NCI-H226 (cell line): ENCODE measurements at regions not wholly inside any gene's neighbourhood (a gene's known extent, or its start where the extent isn't known, plus 50 kb on each side); places are given as distances from the start of the nearest gene placed in this dataset.
A peak's percentile ranks its signal among the peaks of the same experiment; 100 is the strongest.

ENCODE experiments used
- DNase-seq: peaks from one replicate; pipeline ENCODE4 v3.0.0-alpha.2; 2015

DNA sequence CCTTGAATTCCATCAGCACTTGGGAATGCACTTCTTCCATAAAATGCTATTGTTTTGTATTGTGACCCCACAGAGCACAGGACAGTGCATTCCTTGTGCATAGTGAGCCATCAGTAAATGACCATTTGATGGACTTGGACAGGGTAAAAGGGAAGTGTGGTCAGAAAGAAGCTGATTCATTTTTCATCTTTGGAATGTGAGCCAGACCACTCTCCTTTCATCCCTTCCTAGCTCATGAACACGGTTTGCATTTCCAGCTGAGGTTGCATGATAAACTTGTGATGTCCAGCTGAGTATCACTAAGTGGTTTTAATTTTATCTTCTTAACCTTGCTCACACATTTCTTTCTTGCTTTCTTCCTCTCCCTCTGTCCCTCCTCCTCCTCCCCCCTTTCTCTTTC lies 101.3 kb downstream of the NUDT12 start:
- peak; percentile 82 for DNase-seq

DNA sequence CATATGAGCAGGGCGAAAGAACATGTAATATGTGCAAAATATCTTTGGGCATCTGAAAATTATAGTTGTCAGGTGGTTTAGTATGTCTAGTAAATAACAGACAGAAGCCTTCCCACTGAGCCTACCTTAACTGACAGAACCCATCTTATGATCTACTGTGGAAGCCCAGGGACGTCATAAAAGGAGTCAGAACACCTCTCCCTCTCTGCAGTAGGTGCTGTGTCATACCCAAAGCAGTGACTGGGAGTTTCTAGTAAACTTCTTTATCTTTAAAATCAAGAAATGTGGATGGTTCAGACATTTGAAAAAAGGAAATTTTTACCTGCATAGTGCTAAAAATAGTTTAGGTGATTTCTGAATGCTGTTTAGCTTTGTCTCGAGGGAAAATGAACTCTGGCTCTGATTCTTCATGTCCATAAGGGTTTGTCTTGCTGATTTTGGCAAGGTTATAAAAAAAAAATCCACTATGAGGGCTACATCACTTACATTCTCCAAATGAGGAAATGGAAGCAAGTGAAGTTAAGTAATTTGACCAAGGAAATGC lies 104.0 kb downstream of the NUDT12 start:
- no peak for DNase-seq

DNA sequence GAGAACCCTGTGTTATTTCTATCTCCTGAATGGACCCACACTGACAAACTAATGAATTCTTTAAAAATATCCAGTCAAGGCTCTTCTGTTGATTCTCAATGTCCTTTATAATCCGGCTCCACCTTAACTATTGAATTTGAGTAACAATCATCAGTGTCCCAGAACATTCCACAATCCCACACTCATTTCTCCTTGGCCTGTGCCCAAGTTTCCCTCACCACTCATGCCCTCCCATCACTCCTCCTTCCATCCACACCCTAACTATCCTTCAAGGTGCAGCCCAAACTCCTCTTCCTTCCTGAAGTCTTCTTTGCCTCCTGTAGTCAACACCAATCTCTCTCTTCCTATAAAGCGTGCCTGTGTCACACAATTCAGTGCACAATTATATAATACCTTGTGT lies 106.1 kb downstream of the NUDT12 start:
- no peak for DNase-seq

DNA sequence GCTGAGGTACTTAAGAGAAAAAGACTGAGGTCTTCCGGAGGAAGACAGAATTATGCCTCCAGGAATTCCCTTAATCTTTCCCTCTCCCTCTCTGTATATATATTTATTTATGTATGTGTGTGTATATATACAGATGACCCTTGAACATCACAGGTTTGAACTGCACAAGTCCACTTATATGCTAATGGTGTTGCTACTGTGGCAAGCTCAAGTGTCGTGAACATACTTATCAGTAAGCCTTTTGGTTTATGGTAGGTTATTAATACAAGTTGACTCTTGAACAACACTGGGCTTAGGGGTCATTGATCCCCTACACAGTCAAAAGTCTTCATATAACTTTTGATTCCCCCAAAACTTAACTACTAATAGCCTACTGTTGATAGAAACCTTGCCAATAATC lies 106.8 kb downstream of the NUDT12 start:
- DNase-seq, result no peak

DNA sequence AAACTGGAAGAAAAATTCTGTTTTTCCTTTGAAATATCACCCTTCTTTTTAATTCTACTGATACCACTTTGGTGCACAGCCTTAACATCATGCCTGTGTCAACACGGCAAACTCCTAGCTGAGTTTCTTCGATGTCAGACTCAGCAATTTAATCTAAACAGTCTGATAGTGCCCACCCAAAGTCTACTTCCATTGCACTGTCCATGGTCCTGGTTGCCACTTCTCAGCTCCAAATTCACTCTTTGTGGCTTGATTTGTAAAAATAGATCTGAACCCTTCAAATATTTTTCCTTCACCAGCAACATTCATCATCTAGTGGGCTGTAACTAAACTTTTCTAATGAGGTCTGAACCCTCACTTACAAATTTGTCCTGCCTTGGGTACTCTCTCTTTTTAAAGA lies 107.8 kb downstream of the NUDT12 start:
- DNase-seq, result no peak

DNA sequence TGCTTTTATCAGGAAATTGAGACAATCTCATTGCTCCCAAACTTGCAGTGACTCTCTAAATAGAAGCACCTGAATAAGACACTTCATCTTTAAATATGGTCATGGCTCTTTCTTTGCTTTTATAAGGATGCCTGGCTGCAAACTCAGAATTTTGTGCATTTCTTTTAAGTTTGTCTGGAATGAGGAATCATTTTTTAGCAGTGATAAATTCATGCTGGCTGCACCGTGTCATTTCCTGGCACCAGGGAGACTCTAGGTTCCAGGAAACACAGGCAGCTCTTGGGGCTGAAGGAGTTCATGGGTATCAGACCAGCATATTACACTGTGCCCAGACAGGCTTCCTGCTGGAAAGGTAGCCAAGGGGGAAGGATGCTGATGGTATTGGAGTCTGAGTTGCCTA lies 109.9 kb downstream of the NUDT12 start:
- no peak for DNase-seq

DNA sequence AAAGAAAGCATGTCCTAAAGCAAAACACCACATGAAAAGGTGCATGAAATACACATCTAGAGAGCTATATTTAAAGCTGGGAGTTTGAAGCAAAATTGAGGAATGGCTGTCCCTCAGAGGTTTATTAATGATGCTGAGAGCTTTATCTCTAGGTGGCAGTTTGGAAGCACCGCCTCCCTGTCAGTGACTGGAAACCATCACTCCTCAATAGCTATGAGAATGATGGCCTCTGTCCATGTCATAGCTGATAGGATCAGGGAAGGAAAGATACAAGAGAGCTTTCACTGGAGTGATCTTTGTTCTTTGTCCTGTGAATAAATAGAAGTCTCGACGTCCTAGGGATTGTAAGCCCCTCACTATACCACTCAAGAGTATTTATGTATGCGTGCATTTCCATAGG lies 110.5 kb downstream of the NUDT12 start:
- DNase-seq, result no peak

DNA sequence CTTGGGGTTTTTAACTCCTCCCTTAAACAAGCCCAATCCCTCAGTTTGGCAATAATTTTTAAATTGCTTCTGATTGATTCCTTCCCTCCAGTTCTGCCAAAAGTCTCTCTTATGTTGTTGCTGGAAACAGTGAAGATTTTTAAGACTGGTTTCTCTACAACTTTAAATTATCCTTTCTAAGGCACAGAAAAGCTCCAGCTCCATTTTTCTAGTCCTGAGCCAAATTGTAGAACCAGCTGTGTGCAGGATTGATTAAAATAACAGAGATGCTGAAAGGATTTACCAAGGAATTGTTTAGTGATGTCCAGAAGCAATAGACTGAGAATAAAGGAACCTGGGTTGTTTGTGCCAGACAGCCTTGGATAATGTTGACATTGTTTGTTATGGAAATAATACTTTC lies 111.3 kb downstream of the NUDT12 start:
- no peak for DNase-seq

DNA sequence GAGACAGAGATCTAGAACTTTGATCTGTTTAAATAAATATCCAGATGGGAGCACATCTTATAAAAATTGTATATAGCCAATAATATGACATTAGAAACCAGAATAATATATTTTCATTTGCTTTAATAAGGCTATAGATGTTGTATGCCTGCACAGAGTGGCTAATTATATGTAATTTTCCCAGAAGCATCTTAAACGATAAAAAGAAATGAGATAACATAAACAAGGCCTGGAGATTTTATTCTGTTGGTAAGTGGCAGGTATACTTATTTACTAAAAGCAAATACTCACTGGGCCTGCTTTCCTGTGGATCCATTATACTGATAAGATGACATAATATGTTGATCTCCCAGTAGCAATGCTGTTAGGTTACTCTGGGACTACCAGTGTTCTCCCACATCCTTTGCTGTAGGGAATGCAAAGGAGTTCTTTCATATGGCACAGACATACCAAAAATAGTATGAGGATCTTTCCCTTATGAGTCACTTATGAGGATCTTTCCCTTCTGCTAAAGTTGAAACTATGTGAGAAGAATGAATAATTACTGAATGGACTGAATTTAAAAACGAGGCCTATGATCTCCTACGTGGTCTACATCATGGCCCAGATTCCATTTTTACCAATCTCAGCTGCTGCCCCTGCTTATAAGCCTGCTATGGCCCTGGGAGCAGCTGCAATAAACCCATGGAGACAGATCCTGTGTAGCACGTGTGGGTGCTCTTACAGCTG lies 112.1 kb downstream of the NUDT12 start:
- DNase-seq, result peak; percentile 90

DNA sequence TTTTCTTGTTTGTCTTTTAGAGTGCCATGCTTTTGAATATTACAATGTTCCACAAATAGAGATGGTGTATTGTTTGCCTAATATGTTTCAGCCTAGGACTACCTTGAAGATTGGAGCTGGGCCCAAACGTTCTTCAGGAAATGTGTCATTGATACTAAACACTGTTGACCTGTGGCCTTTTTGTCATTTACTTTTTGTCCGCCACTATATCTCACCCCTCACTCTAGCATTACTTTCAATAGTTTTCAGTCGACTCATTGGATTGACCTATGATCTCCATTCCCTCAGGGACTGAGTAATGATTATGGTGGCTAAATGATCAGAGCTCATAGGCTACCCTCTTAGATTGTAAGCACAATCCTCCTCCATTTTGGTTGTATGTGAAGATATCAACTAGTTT lies 115.8 kb downstream of the NUDT12 start:
- DNase-seq, result no peak

DNA sequence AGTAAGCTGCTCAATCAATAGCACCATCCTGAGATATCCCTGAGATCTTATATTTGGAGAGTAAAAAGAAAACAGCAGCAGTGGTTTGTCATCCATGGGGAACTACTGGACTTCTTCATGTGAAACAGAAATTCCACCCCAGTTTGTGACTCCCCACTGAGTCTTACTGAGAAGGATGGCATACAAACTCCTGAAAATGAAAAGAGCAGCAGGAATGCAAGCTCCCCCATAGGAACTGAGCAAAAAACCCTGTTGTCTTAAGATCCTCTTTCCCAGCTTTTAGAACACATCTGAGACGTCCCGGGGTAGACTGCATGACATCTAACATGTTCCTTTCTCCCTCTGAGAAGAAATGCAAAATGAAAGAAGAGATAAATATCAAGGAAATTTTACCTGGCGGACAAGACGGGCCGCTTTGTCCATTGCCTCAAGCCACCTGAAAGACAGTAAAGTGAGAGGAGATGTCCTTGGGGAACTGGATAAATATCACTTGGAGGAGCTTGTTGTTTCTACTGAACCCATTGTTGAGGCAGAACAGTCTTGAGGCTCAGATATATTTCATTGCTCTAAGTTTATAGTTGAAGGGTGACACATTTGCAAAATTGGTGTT lies 117.1 kb downstream of the NUDT12 start:
- no peak for DNase-seq

DNA sequence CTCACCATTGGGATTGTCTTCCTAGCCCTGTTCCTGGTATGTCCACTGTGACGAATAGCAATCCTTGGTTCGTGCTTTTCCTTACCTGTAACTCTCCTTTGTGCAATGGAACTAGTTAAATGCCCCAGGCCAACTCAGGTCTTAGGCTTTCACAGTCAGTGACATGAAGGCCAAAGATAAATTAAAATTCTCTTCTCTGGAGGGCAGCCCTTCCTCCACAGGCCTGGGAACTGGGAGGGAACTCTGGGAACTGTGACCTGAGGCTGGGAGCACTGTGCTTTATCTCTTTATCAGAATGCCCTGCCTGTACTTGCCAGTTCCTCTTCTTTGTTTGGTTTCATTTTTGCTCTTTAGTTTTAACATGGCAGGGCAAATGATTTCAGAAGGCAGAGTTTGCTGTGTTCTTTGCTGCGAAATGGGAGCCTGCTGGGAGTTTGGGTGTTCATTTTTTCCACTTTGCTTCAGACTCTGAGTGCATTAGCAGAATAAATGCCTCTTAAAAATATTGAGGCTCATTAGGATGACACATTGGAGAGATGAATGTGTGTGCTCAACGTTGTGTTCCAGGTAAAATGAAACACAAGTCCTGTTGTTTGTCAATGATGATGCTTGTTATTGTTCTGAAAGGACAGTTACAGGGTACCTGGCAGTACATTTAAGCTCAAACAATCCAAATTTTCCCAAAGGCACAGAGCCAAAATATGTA lies 118.1 kb downstream of the NUDT12 start:
- DNase-seq, result no peak

DNA sequence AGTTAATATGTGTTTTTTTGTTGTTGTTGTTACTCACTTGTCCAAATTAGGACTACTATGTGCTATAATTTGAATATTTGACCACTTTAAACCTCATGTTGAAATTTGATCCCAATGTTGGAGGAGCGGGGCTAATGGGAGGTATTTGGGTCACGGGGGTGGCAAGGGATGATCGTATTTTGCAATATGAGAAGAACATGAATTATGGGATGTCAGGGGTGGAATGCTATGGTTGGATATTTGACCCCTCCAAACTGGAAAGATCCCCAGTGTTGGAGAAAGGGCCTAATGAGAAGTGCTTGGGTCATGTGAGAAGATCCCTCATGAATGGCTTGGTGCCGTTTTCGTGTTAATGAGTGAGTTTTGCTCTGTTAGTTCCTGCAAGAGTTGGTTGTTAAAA lies 119.8 kb downstream of the NUDT12 start:
- DNase-seq, result no peak

DNA sequence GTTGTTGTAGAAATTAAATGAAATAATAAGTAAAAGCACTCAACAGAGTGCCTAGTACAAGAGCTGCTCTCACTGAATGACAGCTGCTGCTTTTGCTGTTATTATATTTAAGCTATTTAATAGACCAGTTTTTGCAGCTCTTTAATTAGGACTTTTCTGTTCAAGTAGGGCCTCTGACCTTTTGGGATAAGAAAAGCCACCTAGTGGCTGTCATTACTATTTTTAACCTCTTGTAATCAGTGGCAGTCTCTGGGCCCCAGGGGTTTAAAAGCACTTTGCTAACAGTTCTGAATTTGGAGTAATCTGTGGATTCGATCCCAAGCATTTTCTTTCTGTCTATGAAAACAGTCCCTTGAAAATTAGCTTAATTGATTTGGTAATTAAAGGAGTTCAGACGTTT lies 121.1 kb downstream of the NUDT12 start:
- DNase-seq, result no peak

DNA sequence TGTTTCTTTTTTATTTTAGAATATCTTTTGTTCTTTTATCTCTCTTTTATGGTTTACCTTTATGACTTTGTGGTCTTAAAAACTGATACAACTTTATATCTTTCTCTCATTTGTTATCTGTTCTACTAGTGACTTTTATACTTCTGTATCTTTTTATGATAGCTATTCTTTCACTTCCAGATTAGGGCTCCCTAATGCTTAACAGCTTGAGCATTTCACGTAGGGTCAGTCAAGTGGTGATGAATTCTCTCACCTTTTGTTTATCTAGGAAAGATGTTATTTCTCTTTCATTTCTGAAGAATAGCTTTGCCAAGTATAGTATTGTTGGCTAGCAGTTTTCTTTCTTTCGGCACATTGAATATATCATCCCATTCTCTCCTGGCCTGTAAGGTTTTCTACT lies 123.6 kb downstream of the NUDT12 start:
- no peak for DNase-seq

DNA sequence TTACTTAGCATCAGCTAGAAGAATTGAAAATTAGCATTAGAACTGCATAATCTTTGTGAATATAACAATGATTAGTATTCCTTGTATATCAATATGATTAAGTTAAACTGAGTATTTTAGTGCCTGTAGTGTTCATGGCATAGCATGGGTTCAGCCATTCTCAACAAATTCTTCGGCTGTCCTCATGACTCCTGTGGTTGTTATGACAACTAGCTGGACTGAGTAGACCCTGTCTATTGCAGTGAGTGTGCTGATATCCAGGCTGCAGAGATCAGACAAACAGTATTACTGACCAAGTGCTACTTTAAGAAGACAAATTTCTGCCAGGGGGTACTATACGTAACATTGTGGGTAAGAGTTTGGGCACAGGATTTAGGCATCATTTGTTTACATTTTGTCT lies 125.9 kb downstream of the NUDT12 start:
- no peak for DNase-seq

DNA sequence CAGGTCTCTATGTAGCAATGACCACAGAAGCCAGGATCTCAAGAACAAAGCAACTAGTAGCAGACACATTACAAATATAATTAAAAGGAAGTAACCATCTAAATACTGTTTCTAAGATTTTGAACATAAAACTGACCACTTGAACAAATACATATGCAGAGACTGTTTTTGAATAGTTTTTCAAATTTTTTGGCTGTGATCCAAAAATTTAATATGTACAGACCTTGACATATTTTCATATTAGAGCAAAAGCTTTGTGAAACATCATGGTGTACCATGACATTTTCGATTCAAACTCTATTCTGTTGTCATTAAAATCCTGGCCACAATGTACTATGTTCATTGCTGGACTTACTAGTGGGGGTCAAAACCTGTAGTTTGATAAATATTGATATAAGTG lies 126.5 kb downstream of the NUDT12 start:
- no peak for DNase-seq

DNA sequence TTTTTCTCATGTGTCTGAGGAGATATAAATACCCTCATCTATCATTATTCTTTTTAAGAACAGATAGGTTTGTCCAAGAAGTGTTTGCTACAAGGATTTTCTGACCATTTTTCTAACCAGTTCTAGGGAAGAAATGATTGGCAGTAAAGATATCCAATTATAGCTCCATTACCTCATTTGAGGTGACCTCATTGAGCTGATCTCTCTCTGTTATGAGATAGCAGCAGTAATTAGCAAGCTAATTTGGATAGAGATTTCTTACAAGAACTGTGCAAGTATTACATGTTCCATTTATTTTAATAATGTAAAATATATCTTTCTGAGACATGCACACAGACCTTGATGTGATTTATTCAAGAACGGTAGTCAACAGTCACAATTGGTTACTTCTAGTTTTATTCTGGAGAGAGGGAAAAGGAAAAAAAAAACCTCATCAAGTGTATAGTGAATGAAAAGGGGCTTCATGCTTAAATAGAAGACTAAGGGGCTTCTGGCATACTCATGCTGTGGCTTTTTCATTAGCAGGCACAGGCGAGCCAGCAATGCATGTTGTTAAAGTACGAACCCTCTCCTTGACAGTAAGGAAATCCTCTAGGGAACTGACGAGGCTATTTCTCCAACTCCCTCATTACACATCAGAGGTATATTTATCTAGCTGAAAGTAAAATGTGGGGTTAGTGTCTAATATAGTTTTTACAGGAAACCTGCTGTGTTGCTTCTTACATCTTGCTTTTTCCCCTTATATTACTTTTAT lies 127.3 kb downstream of the NUDT12 start:
- DNase-seq, result no peak

DNA sequence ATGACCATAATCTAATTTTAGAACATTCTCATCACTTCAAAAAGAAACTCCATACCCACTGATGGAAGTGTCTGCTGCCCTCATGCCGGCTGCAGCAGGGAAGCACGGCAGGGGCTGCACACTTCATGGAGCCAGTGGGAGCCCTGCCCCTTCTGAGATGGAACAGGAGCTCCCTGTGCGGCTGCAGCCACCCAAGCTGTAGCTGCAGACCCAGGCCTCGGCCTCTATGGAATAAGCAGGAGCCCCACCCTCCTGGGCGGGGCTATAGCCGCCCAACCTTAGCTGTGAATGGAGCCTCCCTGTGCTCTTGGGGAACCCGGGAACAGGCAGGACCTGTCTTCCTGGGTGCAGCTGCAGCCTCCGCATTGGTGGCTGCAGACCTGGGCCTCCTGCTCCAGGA lies 128.5 kb downstream of the NUDT12 start:
- DNase-seq, result no peak

DNA sequence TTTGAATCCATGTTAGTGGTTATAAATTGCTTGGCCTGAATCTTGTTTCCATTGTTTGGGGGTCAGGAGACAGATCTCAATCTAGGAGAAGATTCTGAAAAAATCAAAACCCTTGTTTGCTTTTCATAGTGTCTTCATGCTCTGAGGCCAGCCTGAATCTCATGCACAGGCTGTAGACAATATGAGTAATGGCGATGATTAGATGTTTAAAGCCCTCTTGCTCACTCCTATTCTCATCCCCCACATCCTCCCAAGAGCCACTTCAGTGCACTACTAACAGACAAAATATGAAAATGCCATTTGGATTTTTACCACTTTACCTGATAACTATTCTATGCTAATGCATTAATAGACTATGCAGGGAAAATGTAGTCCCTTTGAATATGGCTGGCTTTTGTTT lies 129.4 kb downstream of the NUDT12 start:
- peak; percentile 64 for DNase-seq

DNA sequence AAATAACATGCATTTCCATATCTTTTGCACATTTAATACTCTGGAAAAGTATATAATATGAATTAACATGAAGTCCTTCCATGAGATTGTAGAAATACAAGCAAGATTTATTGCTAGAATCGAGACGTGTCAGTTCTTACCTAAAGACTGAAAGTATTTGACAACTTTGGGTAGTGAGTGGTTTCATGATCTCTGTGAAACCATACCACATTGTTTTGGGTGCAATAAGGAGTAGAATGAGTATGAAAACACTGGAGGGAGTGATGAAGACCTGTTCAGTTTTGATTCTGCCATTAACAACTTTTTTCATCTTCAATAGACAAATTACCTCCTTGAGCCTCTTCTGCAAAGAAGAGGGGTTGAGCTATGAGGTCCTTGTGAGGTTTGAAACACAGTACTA lies 133.7 kb downstream of the NUDT12 start:
- no peak for DNase-seq

DNA sequence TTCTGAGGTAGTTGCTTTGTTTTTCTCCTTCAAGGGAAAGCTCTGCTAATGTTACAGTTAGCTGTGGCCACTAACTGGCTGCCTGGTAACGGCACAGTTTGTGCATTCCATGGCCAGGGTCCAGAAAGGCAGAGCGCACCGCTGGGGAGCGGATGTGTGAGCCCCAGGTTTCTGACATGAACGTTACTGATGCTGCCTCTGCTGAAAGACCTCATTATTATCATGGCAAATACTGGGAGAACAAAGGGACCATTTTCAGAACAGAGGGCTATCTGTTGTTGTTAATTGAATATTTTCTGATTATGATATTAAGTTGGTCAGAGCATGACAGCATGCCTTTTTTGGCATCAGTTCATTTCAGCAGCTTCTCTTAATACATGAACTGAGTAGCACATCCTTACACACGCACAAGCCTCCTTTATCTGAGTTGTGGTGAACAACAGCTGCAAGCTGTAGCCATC lies 134.1 kb downstream of the NUDT12 start:
- DNase-seq, result no peak

DNA sequence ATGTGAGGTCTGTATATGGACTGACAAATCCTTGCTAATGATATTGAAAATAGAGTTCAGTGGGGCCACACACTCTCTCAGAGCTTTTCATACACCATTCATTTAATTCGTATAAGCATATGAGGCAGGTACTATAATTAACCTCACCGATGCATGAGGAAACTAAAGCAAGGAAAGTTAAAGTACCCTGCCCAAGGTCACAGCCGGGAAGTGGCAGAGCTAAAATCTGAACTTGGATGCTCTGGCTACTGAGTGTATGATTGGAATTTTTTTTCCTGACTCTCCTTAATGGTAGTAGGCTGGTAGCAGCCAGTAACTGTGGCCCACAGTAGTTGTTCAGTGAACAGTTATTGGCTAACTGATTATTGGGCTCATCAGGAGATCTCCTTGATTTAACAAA lies 135.3 kb downstream of the NUDT12 start:
- DNase-seq, result no peak
